Smooth muscle cell (in vitro differentiated cells): ENCODE measurements at regions not wholly inside any gene's neighbourhood (a gene's known extent, or its start where the extent isn't known, plus 50 kb on each side); places are given as distances from the start of the nearest gene placed in this dataset.
A peak's percentile ranks its signal among the peaks of the same experiment; 100 is the strongest.

ENCODE experiments used
- DNase-seq: peaks from one replicate; lab custom pipeline; 2025; ENCODE audit not compliant: unreplicated experiment; lab: John Stamatoyannopoulos, UW
- H2AFZ ChIP-seq: fragments of 200-600 bp; sonication (generic); 2 replicates; pipeline ENCODE4 v1.6.0; 2016; ENCODE audit warnings: antibody characterized with exemption, low read depth, mild to moderate bottlenecking
- H3F3A ChIP-seq: fragments of 200-600 bp; sonication (generic); 2 replicates; pipeline ENCODE4 v1.6.0; 2017; ENCODE audit warnings: antibody characterized with exemption, low read depth
- H3K27ac ChIP-seq: fragments of 200-600 bp; sonication (generic); 2 replicates; pipeline ENCODE4 v1.5.1; 2016; ENCODE audit warnings: low read depth, mild to moderate bottlenecking
- H3K27me3 ChIP-seq: fragments of 200-600 bp; sonication (generic); 2 replicates; pipeline ENCODE4 v1.6.1; 2016; ENCODE audit warnings: low read depth, mild to moderate bottlenecking
- H3K36me3 ChIP-seq: fragments of 200-600 bp; sonication (generic); 2 replicates; pipeline ENCODE4 v1.5.1; 2016; ENCODE audit warnings: low read depth
- H3K4me1 ChIP-seq: fragments of 200-600 bp; sonication (generic); 2 replicates; pipeline ENCODE4 v1.5.1; 2016; ENCODE audit warnings: low read depth
- H3K4me2 ChIP-seq: fragments of 200-600 bp; sonication (generic); 2 replicates; pipeline ENCODE4 v1.6.0; 2016; ENCODE audit warnings: mild to moderate bottlenecking
- H3K4me3 ChIP-seq: fragments of 200-600 bp; sonication (generic); 2 replicates; pipeline ENCODE4 v1.5.1; 2016; ENCODE audit warnings: mild to moderate bottlenecking
- H3K79me2 ChIP-seq: fragments of 200-600 bp; sonication (generic); 2 replicates; pipeline ENCODE4 v1.6.0; 2016; ENCODE audit warnings: low read depth, mild to moderate bottlenecking
- H3K9ac ChIP-seq: fragments of 200-600 bp; sonication (generic); 2 replicates; pipeline ENCODE4 v1.6.0; 2016; ENCODE audit warnings: low read depth
- H3K9me3 ChIP-seq: fragments of 200-600 bp; sonication (generic); replicated peaks from 2 replicates; pipeline ENCODE4 v1.5.1; 2016; ENCODE audit warnings: low read depth
- H4K20me1 ChIP-seq: fragments of 200-600 bp; sonication (generic); 2 replicates; pipeline ENCODE4 v1.6.0; 2016; ENCODE audit warnings: low read depth
- WGBS: methylation state at CpG from one replicate; pipeline ENCODE4 v1.1.7; 2016; ENCODE audit warnings: low lambda C conversion rate; 5-methylcytosine and 5-hydroxymethylcytosine counted together
- TF ChIP-seq, protein P1 (sequence below): fragments of 200-600 bp; sonication (generic); IDR thresholded peaks from 2 replicates; pipeline ENCODE4 v1.5.1; 2017; ENCODE audit warnings: borderline replicate concordance, mild to moderate bottlenecking, antibody characterized with exemption; ENCODE audit not compliant: insufficient read depth, poor library complexity, severe bottlenecking

DNA sequence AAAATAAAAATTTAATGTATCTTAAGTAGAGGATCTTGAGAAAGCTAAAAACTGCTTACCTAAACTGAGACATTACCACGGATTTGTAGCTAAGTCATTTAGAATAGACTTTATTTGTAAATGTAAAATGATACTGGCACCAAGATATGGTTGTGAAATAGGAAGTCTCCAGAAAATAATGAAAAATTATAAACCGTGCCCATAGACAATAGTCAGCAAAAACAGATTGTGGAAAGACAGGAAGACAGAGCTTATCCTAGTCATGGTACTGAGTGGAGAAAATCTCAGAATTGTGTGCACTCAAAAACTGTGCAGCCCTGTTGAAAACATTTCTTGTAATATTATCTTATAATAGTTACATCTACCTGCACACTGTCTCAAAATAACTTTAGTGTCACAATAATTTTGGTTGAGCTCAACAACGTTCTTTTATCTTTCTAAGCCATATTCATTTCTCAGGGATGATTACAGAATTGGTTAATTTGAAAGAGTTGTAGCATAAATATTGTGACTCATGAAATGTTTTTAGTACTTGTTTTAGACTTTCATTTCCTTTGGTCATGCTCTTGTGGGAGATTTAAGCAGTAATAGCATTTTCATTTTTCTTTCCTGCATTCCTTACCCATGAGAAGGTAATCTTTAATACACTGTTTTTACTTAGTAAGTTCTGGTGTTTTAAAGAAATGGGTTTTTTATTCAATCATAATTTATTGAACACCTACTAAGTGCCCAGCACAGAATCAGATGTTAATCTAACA lies 174.5 kb downstream of the SOX4 start:
- 33% methylated on average over 3 of the region's 3 CpGs for WGBS
- Histone ChIP-seq H3K9ac (peak overlapping the region; percentile 35), H3F3A (peaks cover 24% of the 10 kb centered on the region), H3K27me3 (no peaks in the 10 kb centered on the region), H3K4me3 (no peak overlapping the region), H2AFZ (no peak overlapping the region), H3K79me2 (no peaks in the 10 kb centered on the region), H3K4me1 (peaks cover 52% of the 10 kb centered on the region), H3K27ac (peak overlapping the region; percentile 90), H3K4me2 (peak overlapping the region; percentile 69), H4K20me1 (no peaks in the 10 kb centered on the region), H3K36me3 (no peaks in the 10 kb centered on the region), H3K9me3 (no peaks in the 10 kb centered on the region)
- DNase-seq = no peak
- TF ChIP-seq, protein P1, sequence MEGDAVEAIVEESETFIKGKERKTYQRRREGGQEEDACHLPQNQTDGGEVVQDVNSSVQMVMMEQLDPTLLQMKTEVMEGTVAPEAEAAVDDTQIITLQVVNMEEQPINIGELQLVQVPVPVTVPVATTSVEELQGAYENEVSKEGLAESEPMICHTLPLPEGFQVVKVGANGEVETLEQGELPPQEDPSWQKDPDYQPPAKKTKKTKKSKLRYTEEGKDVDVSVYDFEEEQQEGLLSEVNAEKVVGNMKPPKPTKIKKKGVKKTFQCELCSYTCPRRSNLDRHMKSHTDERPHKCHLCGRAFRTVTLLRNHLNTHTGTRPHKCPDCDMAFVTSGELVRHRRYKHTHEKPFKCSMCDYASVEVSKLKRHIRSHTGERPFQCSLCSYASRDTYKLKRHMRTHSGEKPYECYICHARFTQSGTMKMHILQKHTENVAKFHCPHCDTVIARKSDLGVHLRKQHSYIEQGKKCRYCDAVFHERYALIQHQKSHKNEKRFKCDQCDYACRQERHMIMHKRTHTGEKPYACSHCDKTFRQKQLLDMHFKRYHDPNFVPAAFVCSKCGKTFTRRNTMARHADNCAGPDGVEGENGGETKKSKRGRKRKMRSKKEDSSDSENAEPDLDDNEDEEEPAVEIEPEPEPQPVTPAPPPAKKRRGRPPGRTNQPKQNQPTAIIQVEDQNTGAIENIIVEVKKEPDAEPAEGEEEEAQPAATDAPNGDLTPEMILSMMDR = no peak

DNA sequence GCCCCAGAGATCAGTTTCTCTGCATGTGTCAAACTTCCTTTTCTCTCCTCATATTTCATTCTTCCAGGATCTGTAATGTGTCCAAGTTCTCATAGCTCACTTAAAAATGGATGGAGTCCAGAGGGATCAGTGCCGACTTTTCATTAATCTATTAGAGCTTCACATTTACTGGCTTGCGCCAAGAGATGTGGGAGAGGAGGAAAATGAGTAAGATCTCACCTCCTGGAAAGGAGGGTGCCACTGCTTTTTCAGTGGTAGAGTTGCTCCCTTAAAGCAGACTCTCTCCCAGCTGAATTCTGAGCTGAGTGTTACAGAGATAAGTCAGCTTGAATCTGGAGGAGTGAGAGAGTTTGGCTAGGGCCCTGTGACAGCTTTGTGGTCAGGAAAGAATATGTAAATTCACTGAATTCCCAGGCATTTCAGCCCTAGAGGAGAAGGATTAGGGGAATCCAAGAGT lies 175.9 kb downstream of the SOX4 start:
- Histone ChIP-seq H3K36me3 (no peaks in the 10 kb centered on the region), H3K4me2 (peak overlapping the region; percentile 69), H3F3A (peaks cover 28% of the 10 kb centered on the region), H3K27me3 (no peaks in the 10 kb centered on the region), H3K4me1 (peaks cover 56% of the 10 kb centered on the region), H3K27ac (peak overlapping the region; percentile 90), H3K79me2 (no peaks in the 10 kb centered on the region), H4K20me1 (no peaks in the 10 kb centered on the region), H2AFZ (no peak overlapping the region), H3K9me3 (no peaks in the 10 kb centered on the region), H3K9ac (peak overlapping the region; percentile 35), H3K4me3 (peak overlapping the region; percentile 1)
- 3% methylated on average over 2 of the region's 2 CpGs for WGBS
- no peak for DNase-seq
- TF ChIP-seq, protein P1 = no peak

DNA sequence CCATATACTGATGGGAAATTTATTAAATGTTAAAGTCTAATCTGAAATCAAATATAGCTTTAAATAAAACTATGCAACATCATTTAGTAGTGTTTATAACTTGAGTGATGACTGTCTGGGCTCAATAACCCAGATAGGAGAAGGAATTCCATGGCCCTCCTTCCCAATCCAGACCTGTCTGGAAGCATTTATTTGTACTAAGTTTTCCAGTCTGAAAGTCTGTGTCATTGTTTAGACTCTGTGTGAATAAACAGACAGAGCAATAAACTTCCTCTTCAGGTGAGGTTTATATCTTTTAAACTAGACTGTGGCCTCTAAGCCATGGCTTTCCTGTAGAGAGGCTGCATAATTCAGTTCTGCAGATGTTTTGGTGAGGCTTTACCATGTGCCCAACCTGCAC lies 176.4 kb downstream of the SOX4 start:
- DNase-seq = no peak
- Histone ChIP-seq H3F3A (peaks cover 25% of the 10 kb centered on the region), H4K20me1 (no peaks in the 10 kb centered on the region), H3K27ac (peak overlapping the region; percentile 90), H3K4me2 (peak overlapping the region; percentile 69), H3K4me3 (no peak overlapping the region), H3K9ac (peak overlapping the region; percentile 33), H2AFZ (no peak overlapping the region), H3K79me2 (no peaks in the 10 kb centered on the region), H3K9me3 (no peaks in the 10 kb centered on the region), H3K4me1 (peaks cover 56% of the 10 kb centered on the region), H3K36me3 (no peaks in the 10 kb centered on the region), H3K27me3 (no peaks in the 10 kb centered on the region)
- TF ChIP-seq, protein P1 = no peak
